ENCODE measurements at regions not wholly inside any gene's neighbourhood (a gene's known extent, or its start where the extent isn't known, plus 50 kb on each side); places are given as distances from the start of the nearest gene placed in this dataset.
"Not testable (repeated sequence)": the region's sequence is repeated elsewhere in the genome, so short reads cannot be mapped to it uniquely, and the experiment has no call there.

DNA sequence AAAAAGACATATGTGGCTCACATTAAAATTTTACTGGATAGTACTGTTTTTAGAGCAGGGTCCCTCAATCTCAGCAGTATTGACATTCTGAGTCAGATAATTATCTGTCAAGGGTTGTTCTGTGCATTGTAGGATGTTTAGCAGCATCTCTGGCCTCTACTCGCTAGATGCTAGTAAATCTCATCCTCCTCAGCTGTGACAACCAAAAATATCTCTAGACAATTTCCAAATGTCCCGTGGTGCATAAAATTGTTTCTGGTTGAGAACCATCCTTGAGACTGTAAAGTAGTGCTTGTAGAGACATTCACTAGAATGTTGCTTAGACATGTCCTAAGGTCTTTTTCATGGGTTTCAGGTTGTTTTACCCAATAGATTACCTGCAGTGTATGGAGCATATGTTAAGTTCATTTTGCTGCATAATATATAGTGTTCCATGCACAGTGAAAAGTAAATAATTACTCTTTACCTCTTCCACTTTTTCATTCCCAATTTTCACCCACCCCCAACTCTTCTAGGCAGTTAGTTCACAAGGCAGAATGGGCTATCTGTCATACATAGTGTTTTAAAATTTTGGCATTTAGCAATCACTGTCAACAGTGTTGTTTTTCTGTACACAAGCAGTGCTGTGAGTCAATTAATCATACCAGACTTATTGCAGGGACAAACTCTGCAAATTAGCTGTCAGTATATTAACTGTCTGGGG, 200.2 kb upstream of the SLC38A2 start:
- DNase-seq (ENCODE audit: low spot score) = no peak

DNA sequence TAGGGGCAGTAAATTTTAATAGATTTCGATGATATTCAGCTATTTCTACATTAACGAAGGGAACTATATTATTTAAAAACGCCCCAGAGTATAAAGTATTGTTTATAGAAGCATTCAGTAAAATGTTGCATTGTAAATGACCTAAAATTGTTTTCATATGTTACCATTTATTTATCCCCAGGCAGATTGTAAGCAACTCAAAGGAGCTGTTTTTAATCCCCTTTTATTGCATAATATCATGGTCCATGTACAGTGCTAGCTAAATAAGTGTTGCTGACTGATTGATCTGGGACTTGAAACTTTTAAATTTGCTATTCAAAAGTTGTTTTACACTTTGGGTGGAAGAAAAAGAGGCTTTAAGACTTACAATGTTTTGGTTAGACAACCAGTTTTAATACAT, 199.0 kb upstream of the SLC38A2 start:
- DNase-seq (ENCODE audit: low spot score) = no peak

DNA sequence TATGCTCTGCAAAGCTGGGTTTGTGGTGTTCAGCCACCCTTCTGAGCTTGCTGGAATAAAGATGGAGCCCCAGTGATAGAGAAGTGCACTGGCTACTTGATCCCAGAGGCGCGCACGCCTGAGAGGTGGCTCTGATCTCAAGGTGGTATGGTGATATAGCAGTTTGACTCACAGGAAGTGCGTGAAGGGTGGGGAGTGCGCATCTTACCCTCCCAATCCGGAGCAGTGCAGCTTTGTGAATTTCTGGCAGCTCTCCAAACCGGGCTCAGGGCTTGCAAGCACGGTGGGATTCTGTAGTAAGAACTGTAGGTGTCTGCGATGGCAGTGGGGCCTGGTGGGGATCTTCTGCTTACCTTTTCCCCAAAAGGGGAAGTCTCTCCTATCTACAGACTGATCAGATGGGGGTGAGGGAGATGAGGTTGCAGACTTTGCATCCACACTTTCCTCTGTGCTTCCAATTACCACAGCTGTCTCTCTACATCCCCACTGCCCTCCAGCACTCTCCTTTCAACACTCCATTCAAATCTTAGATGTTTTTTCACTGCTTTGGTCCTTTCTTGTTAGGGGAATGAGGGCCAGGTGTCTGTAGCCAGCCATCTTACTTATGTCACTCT, 197.4 kb upstream of the SLC38A2 start:
- DNase-seq (ENCODE audit: low spot score) = no peak

DNA sequence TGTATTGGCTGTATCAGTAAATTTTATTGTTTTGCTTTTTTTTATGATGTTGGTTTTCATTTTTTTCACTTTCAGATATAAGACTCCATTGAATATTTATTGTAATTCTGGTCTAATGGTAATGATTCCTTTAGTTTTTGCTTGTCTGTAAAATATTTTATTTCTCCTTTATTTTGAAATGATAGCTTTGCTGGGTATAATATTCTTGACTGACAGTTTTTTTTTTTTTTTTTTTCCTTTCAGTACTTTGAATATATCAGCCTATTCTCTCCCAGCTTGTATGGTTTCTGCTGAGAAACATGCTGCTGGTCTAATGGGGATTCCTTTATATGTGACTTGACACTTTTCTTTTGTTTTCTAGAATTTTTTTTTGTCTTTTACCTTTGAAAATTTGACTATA, 195.1 kb upstream of the SLC38A2 start:
- no peak for DNase-seq (ENCODE audit: low spot score)

DNA sequence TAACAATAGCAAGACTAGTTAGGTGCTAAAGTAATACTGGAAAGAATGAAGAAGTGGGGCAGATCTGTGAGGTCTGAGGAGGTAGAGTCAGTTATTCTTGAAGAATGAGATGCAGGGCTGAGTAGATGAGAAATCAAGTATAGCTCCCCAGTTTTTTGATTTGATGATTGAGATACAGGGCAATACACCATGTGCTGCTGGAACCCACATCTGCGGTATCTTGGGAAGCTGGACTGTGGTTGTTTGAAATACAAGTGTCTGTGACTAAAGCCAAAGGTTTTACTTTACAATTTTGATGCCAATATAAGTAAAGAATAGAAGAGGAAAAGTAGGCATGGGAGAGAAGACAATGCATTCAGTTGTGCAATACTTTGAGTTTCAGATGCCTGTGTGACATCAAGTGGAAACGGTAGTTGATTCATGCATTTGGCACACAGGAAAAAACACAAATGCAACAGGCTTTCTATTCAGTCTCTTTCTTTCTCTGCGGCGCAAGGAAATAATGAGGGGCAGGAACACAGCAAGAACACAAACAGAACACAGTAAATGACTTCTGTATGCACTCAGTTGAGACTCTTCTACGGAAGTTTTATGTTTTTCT, 190.2 kb upstream of the SLC38A2 start:
- DNase-seq (ENCODE audit: low spot score) = peak; percentile 13

DNA sequence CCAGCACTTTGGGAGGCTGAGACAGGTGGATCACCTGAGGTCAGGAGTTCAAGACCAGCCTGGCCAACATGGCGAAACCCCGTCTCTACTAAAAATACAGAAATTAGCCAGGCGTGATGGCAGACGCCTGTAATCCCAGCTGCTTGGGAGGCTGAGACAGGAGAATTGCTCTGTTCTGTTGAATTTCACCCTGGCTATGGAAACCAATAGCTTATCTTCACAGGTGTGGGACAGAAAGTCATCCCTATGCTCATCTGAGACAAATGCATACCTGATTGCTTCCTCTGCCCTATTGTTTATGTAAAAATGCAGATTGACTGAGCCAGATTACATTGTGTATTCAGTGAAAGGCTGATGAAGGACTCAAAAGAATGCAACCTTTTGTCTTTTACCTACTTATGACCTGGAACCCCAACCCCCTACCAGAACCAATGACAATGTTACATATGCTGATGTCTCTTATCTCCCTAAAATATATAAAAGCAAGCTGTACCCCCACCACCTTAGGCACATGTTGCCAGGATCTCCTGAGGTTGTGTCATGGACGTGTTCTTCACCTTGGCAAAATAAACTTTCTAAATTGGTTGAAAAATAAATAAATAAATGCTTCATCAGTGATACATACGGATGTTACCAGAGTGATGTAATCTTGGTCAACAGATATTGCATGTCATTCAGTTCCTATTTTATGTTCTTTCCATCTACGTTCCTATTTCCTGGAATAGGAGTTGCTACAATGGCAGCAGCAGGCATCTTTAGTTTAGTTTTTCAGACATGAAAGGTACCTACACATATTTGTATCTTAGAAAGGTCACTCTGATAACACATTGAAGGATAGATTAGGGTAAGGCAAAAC, 189.4 kb upstream of the SLC38A2 start:
- not testable (repeated sequence) for DNase-seq (ENCODE audit: low spot score)

DNA sequence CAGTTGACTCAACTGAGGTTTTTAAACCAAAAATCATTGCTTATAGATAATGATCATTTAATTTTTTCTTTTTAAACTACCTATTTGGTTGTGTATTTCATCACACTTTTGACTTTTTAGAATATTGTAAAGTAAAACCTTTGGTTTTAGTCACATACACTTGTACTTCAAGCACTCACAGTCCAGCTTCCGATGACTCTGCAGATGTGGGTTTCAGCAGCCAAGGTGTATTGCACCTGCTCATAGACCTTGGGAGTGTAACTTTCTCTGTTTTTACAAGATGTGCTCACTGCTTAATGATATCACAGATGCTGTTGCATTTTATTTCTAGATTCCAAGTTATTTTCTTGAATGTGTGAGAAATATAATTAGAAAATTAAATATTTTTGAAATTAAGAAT, 188.3 kb upstream of the SLC38A2 start:
- DNase-seq (ENCODE audit: low spot score) = no peak

DNA sequence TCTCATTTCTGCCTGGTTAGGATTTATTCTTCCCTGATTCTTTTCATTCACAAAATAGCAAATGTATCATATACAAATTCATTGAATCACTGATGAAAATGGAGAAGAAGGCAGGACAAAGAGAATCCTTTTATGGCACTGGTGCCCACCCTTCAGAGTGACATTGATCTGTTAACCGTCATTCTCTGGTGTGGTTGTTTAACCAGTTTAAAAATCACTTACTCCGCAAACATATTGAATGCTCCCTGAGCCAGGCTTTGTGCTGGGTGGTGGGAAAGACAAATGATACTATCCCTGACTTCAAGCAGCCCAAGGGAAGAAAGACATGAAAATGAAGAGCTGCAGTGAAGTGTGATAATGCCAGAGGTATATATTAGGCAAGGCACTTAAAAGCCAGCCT, 187.5 kb upstream of the SLC38A2 start:
- DNase-seq (ENCODE audit: low spot score) = no peak

DNA sequence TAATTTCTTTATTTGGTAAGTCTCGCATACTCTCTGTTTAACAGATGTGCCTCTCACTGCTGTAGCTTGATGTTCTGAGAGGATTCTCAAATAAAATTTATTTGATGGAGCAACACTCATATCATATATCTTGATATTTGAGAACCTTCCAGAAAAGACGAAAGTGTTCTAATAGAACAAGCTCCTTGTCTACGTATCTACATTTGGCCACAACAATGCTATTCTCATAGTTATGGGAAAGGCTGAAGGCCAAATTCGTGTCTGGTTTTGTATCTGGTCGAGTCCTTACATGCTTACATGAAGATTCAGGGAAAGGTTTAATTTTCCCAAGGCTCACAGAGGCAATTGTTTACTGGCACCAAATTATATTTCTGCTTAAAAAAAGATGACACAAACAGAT, 186.7 kb upstream of the SLC38A2 start:
- no peak for DNase-seq (ENCODE audit: low spot score)

DNA sequence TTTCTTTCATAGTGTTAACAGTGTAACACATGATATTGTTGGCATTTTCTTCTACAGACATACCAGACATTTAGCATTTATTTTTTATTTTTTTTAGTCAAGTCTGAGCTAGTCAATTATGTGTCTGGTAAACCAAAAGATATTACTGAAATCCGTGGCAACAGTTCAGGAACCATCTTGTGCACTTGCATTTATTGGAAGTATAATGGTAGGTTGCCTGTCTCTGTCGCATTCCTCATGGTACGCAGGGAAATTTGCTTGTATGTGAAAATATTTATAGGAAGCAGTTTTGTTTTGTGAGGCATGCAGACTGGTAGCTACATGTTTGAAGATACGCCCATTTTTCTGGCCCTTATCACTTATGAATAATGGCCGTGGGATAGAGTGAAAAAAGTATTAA, 186.1 kb upstream of the SLC38A2 start:
- DNase-seq (ENCODE audit: low spot score) = no peak

DNA sequence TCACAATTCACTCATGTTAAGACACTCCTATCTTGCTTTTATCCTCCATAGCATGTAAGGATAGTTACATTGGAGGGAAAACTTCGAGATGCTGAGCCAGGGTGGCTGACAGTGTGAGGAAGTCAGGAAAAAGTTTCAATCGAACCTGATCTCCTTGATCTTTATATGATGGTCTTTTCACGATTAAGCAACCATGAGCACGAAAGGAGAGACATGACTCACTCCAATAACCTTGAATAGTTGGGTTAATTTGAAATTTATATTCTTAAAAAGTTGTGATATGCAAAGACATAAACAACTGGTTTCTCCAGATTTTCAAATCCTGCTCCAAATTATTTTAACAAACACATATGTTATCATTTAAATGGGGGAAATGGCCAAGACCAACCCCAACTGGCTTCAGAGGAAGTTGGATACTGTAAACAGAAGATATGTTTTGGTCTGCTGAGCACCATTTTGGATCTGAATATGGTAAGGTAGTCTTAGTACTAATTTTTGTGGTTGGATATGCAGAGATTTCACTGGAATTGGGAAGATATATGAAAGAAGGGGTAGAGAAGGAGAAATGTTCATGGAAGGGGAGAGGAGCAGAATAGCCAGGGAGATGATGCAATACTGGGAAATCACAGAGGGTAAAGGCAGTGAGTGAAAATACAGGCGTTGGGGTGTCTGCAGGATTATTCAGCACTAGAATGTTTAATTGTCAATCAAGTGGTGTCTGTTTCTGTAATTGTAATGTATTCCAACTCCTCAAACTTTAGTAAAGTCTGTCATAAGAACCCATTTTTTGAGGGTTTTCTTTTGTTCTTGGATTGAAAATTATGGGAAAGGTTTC, 185.2 kb upstream of the SLC38A2 start:
- DNase-seq (ENCODE audit: low spot score) = no peak

DNA sequence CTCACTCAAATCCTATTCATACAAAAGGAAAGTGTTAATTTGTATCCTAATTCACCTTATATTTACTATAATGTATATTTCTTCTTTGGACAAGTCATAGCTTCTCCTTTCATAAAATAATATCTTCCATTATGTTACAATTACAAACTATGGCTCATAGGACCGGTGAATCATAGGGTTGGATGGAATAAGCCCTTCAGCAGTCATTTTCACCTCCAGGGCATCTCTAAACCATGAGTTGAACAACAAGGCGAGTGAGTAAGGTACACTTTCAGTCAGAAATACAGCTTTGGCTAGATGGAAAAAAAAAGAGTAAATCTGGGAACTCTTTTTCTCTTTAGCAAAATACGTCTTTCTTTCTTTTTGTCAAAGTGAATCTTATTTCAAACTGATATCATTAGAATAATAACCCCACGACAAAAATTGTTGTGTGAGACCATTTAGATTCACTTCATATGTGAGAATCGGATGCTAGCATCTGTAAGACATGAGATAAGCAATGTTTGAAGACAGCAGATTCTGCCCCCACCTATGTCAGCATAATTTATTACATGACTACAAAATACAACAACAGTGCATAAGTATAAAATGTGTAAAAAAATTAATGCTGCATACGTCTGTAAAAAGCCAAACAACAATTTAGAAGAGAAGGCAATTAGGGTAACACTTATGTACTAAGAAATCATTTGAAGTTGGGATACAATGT, 184.4 kb upstream of the SLC38A2 start:
- no peak for DNase-seq (ENCODE audit: low spot score)

DNA sequence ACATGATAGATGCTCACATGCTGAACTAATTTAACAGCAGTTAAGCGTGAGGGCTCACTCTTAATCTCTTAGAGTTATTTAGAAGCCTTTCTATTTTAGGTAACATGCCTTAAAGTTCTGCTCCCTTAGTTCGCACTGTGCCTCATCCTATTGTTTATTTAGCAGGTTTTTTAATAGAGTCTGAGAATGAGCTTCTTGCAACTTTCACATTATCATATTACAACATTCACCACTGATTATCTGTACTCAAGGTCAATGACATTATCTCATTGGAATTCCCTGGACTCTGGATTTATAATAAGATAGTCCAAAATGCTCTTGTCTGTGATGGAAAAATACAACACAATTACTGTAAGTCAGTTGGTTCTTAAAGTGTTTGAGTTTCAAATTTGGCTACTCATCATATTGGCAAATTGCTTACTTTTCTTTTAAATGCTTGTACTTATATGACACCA, 183.6 kb upstream of the SLC38A2 start:
- DNase-seq (ENCODE audit: low spot score) = no peak

DNA sequence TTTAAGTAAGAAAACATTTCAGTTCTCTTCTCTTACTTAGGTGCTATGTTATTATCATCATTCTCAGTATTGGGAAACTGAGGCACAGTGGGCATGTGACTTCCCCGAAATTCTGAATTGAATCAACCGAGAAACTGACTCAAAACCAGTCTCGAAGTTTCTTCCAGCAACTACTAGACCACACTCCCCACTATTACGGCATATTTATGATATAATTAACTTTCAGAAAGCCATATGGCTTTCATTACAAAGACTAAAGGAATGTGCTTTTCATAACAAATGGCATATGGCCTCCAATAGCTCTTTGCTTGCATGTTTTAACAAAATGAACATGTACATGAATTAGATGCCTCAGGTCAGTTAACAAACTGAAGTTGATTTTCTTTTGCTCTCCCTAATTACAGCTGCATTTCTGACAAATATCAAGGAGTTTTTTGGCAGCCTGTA, 182.9 kb upstream of the SLC38A2 start:
- no peak for DNase-seq (ENCODE audit: low spot score)

DNA sequence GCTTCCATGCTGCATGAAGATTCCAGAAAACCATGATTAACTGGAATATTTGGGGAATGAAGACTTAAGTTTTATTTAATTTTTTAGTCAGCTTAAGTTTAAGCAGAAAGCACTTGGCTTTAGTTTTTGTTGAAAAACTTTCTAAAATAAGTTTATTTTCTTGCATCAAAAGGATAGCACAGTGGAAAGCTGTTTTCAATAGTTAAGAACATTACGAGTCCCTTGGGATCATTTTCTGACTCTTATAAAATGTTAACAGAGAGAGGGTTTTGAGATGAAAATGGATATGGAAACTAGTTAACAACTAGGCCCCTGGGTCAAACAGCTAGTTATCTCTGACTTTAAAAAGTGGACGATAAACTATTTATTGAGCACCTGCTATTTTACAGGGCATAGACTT, 181.9 kb upstream of the SLC38A2 start:
- no peak for DNase-seq (ENCODE audit: low spot score)

DNA sequence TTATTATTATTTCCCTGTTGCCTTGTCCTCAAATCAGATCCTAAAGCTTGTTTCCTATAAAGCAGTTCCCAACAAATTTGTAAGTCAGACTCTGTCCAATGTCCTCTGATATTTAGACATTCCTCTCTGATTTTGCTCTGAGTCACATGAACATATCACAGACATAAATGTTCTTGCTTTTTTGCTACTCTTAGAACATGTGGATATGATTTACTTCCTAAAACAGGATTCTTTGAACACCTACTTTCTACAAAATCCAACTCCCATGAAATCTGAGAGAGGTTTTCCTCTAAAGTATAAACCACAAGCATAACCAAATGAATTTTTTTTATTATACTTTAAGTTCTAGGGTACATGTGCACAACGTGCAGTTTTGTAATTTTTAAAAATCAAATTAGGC, 181.3 kb upstream of the SLC38A2 start:
- no peak for DNase-seq (ENCODE audit: low spot score)

DNA sequence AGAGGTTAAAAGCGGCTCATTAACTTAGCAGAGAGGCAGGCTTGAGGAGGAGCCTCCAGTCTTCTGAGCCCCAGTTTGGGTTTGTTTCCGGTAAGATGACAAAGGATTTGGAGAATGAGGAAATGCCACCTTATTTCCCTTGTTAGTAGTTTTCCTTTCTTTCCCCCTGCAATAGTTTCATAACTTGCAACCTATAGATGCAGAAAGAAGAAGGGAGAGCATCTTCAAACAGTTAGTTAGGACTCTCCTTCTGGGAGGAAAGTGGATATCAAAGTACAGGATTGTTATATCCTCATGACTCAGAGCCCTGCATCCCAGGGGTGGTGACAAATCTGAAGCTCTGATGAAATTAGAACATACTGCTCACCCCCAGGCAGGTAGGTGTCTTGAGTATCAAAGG, 180.7 kb upstream of the SLC38A2 start:
- DNase-seq (ENCODE audit: low spot score) = no peak

DNA sequence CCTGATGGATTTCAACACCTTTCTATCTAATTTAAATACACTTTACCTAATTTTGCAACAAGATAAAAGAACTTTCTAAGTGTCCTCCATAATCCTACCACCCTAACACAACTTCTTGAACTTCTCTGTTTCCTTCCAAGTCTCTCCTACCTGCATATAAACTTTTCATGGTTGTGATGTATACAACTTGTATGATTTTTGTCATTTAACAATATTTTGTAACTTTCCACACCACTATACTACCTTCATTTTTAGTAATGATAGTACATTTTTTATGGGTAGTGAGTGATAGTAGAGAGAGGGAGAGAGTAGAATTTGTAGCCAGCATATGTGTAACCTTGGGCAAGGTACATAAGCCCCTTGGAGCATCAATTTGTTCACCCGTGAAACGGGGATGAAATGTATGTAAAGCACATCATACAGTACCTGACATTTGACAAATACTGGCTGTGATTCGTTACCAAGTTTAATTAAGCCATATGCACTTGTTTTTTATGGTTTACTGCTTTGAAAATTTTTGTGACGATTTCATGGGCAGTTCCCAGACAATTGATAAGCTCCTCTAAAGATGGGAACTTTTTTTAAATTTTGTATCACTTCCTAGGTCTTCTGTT, 177.8 kb upstream of the SLC38A2 start:
- DNase-seq (ENCODE audit: low spot score) = no peak

DNA sequence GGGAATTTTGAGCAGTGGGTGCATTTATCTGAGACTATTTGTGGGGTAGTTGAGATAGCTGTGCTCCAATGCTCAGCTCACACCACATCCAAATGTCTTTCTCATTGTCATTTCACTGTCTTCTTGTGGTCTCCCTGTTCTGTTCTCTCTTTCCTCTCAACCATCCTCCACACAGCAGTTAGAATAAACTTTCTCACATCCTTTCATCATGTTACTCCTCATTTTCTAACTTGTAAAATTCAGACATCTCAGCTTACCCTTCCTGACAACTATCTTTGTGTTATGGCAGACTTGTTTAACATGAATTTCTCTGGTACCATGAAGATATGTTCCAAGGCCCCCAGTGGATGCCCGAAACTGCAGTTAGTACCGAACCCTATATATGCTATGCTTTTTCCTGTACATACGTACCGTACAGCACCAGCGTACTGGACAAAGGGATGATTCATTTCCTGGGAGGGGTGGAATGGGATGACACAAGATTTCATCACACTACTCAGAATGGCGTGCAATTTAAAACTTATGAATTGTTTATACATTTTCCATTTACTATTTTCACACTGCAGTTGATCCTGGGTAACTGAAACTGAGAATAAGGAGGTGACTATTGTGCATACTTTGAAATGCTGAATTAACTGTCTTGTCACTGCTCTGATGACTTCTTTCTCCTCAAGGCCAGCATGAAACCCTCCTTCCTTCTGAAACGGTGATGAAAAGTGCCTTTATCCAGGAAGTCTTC, 177.1 kb upstream of the SLC38A2 start:
- DNase-seq (ENCODE audit: low spot score) = no peak

DNA sequence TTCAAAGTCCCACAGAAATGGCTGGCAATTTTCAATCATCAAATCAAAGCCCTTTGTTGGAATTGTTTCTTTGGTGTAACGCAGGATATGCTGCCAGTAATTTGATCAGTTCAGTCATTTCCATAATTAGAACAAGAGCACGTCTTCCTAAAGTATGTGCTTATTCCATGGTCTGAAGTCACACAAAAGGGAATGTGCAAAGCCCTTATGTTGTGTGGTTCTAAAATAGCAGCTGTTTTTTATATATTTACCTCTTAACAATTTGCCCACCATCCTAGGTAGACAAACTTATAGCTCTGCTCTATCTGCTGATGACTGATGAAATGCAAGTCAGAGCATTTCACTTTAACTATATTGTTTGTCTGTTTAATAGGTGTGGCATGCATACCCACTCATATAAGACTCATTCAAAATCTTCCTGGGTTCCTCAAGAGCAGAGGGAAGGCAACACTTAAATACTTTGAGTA, 176.1 kb upstream of the SLC38A2 start:
- no peak for DNase-seq (ENCODE audit: low spot score)

Measured in Ammon's horn (tissue), 1 donor.